ENCODE measurements at regions not wholly inside any gene's neighbourhood (a gene's known extent, or its start where the extent isn't known, plus 50 kb on each side); places are given as distances from the start of the nearest gene placed in this dataset.

- TF ChIP-seq, protein P1, sequence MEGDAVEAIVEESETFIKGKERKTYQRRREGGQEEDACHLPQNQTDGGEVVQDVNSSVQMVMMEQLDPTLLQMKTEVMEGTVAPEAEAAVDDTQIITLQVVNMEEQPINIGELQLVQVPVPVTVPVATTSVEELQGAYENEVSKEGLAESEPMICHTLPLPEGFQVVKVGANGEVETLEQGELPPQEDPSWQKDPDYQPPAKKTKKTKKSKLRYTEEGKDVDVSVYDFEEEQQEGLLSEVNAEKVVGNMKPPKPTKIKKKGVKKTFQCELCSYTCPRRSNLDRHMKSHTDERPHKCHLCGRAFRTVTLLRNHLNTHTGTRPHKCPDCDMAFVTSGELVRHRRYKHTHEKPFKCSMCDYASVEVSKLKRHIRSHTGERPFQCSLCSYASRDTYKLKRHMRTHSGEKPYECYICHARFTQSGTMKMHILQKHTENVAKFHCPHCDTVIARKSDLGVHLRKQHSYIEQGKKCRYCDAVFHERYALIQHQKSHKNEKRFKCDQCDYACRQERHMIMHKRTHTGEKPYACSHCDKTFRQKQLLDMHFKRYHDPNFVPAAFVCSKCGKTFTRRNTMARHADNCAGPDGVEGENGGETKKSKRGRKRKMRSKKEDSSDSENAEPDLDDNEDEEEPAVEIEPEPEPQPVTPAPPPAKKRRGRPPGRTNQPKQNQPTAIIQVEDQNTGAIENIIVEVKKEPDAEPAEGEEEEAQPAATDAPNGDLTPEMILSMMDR (IDR thresholded peaks at IDR 0.05; ENCODE audit: borderline replicate concordance, extremely low read depth, insufficient read depth), result no peak
- Histone ChIP-seq H3K27ac (ENCODE audit: low read depth in 2 of 2, low read length in 2 of 2) (no peak overlapping the region), H3K9ac (ENCODE audit: low read length in 3 of 3) (no peak overlapping the region), H3K27me3 (ENCODE audit: control insufficient read depth, insufficient read depth, low read length) (no peaks in the 10 kb centered on the region), H3K9me3 (ENCODE audit: control insufficient read depth in 2 of 3, insufficient read depth in 1 of 3, low read length in 3 of 3) (no peaks in the 10 kb centered on the region), H3K36me3 (ENCODE audit: control insufficient read depth in 2 of 3, insufficient read depth in 3 of 3, low read length in 3 of 3) (no peaks in the 10 kb centered on the region), H3K4me1 (ENCODE audit: control insufficient read depth in 2 of 3, insufficient read depth in 2 of 3, low read depth in 1 of 3, low read length in 3 of 3) (no peaks in the 10 kb centered on the region), H3K4me3 (ENCODE audit: low read length in 3 of 3) (no peak overlapping the region)
- FAIRE-seq (no peak), DNase-seq (no peak)
- intact Hi-C loops (cut with DNase I), result no loop called here
Observed at GRCh38 chr5:169423580-169424278, 122.8 kb upstream of the SLIT3 start.

DNA sequence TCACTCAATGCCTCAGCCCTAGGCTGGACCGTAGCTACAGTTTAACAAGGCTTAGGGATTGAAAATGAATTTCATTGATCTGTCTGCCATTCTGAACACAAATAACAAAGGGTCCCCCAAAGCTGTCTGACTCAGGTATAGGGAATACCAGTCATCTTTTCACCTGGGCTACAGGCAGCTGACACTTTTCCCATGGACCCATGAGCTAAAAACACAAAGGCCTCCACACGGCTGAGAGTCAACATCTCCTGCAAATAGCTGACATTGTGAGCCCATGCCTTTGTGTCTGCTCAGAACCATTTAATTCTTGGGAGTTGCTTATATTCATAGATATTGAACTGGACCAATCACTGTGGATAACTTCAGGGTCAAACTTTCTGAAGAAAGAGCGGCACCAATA lies 121.1 kb upstream of the SLIT3 start:
- FAIRE-seq (no peak), DNase-seq (no peak)
- Histone ChIP-seq H3K4me3 (ENCODE audit: low read length in 3 of 3) (no peak overlapping the region), H3K9ac (ENCODE audit: low read length in 3 of 3) (no peak overlapping the region), H3K4me1 (ENCODE audit: control insufficient read depth in 2 of 3, insufficient read depth in 2 of 3, low read depth in 1 of 3, low read length in 3 of 3) (no peaks in the 10 kb centered on the region), H3K27me3 (ENCODE audit: control insufficient read depth, insufficient read depth, low read length) (no peaks in the 10 kb centered on the region), H3K27ac (ENCODE audit: low read depth in 2 of 2, low read length in 2 of 2) (no peak overlapping the region), H3K36me3 (ENCODE audit: control insufficient read depth in 2 of 3, insufficient read depth in 3 of 3, low read length in 3 of 3) (no peaks in the 10 kb centered on the region), H3K9me3 (ENCODE audit: control insufficient read depth in 2 of 3, insufficient read depth in 1 of 3, low read length in 3 of 3) (no peaks in the 10 kb centered on the region)
- TF ChIP-seq, protein P1 (IDR thresholded peaks at IDR 0.05; ENCODE audit: borderline replicate concordance, extremely low read depth, insufficient read depth), result no peak
- intact Hi-C loops (cut with DNase I), result no loop called here

GRCh38 chr5:169421677-169422076 lies 120.7 kb upstream of the SLIT3 start:
- Histone ChIP-seq H3K27ac (ENCODE audit: low read depth in 2 of 2, low read length in 2 of 2) (no peak overlapping the region), H3K27me3 (ENCODE audit: control insufficient read depth, insufficient read depth, low read length) (no peaks in the 10 kb centered on the region), H3K9me3 (ENCODE audit: control insufficient read depth in 2 of 3, insufficient read depth in 1 of 3, low read length in 3 of 3) (no peaks in the 10 kb centered on the region), H3K36me3 (ENCODE audit: control insufficient read depth in 2 of 3, insufficient read depth in 3 of 3, low read length in 3 of 3) (no peaks in the 10 kb centered on the region), H3K4me3 (ENCODE audit: low read length in 3 of 3) (no peak overlapping the region), H3K4me1 (ENCODE audit: control insufficient read depth in 2 of 3, insufficient read depth in 2 of 3, low read depth in 1 of 3, low read length in 3 of 3) (no peaks in the 10 kb centered on the region), H3K9ac (ENCODE audit: low read length in 3 of 3) (no peak overlapping the region)
- intact Hi-C loops (cut with DNase I), result no loop called here
- no peak for DNase-seq
- no peak for FAIRE-seq
- TF ChIP-seq, protein P1 (IDR thresholded peaks at IDR 0.05; ENCODE audit: borderline replicate concordance, extremely low read depth, insufficient read depth), result no peak

- intact Hi-C loops (cut with DNase I), result no loop called here
- no peaks in the 10 kb centered on the region for H3K36me3 ChIP-seq (ENCODE audit: control insufficient read depth in 2 of 3, insufficient read depth in 3 of 3, low read length in 3 of 3)
- no peak overlapping the region for H3K9ac ChIP-seq (ENCODE audit: low read length in 3 of 3)
- peaks cover 0 to 2% (median 0%) of the 10 kb centered on the region in 3 donors for H3K4me1 ChIP-seq (ENCODE audit: control insufficient read depth in 2 of 3, insufficient read depth in 2 of 3, low read depth in 1 of 3, low read length in 3 of 3)
- H3K27me3 ChIP-seq (ENCODE audit: control insufficient read depth, insufficient read depth, low read length), result no peaks in the 10 kb centered on the region
- TF ChIP-seq, protein P1 (IDR thresholded peaks at IDR 0.05; ENCODE audit: borderline replicate concordance, extremely low read depth, insufficient read depth), result no peak
- no peak overlapping the region for H3K4me3 ChIP-seq (ENCODE audit: low read length in 3 of 3)
- DNase-seq, result no peak
- no peak overlapping the region for H3K27ac ChIP-seq (ENCODE audit: low read depth in 2 of 2, low read length in 2 of 2)
- FAIRE-seq, result no peak
- no peaks in the 10 kb centered on the region for H3K9me3 ChIP-seq (ENCODE audit: control insufficient read depth in 2 of 3, insufficient read depth in 1 of 3, low read length in 3 of 3)
Observed at GRCh38 chr5:169417676-169418075, 116.7 kb upstream of the SLIT3 start.
